GM21423 (cell line): ENCODE measurements at regions not wholly inside any gene's neighbourhood (a gene's known extent, or its start where the extent isn't known, plus 50 kb on each side); places are given as distances from the start of the nearest gene placed in this dataset.
"Not testable (repeated sequence)": the region's sequence is repeated elsewhere in the genome, so short reads cannot be mapped to it uniquely, and the experiment has no call there.

Experiments used
- ATAC-seq: cut with Tn5 transposase; IDR thresholded peaks from one replicate; pipeline ENCODE4 v1.9.1; 2021; ENCODE audit warnings: mild to moderate bottlenecking, moderate library complexity; ENCODE audit not compliant: unreplicated experiment

- no peak for ATAC-seq
Measured at GRCh38 chr9:18261181-18261580, 212.8 kb upstream of the ADAMTSL1 start.

- ATAC-seq = no peak
Measured at GRCh38 chr9:18263377-18263776, 210.6 kb upstream of the ADAMTSL1 start.

GRCh38 chr9:18268381-18268780 lies 205.6 kb upstream of the ADAMTSL1 start:
- ATAC-seq = no peak

- no peak for ATAC-seq
Measured at GRCh38 chr9:18269561-18269960, 204.4 kb upstream of the ADAMTSL1 start.

GRCh38 chr9:18274693-18275092 lies 199.3 kb upstream of the ADAMTSL1 start:
- no peak for ATAC-seq

- no peak for ATAC-seq
Measured at GRCh38 chr9:18275313-18275990, 198.5 kb upstream of the ADAMTSL1 start.

GRCh38 chr9:18281291-18281690 lies 192.7 kb upstream of the ADAMTSL1 start:
- ATAC-seq = no peak

GRCh38 chr9:18294229-18294628 lies 179.7 kb upstream of the ADAMTSL1 start:
- no peak for ATAC-seq

GRCh38 chr9:18296702-18297055 lies 177.3 kb upstream of the ADAMTSL1 start:
- ATAC-seq = no peak

GRCh38 chr9:18297056-18297841 lies 176.7 kb upstream of the ADAMTSL1 start:
- ATAC-seq = no peak

- ATAC-seq = no peak
Measured at GRCh38 chr9:18299449-18299848, 174.5 kb upstream of the ADAMTSL1 start.

- not testable (repeated sequence) for ATAC-seq
Measured at GRCh38 chr9:18305167-18305806, 168.7 kb upstream of the ADAMTSL1 start.

- ATAC-seq = no peak
Measured at GRCh38 chr9:18314316-18314715, 159.6 kb upstream of the ADAMTSL1 start.

GRCh38 chr9:18317896-18318295 lies 156.1 kb upstream of the ADAMTSL1 start:
- no peak for ATAC-seq

GRCh38 chr9:18319918-18320445 lies 154.0 kb upstream of the ADAMTSL1 start:
- ATAC-seq = no peak

- no peak for ATAC-seq
Measured at GRCh38 chr9:18324928-18325745, 148.8 kb upstream of the ADAMTSL1 start.

- not testable (repeated sequence) for ATAC-seq
Measured at GRCh38 chr9:18325746-18326011, 148.3 kb upstream of the ADAMTSL1 start.

- no peak for ATAC-seq
Measured at GRCh38 chr9:18327121-18327520, 146.8 kb upstream of the ADAMTSL1 start.

- no peak for ATAC-seq
Measured at GRCh38 chr9:18330401-18331309, 143.3 kb upstream of the ADAMTSL1 start.

GRCh38 chr9:18331310-18331684 lies 142.7 kb upstream of the ADAMTSL1 start:
- no peak for ATAC-seq
